ENCODE measurements at regions not wholly inside any gene's neighbourhood (a gene's known extent, or its start where the extent isn't known, plus 50 kb on each side); places are given as distances from the start of the nearest gene placed in this dataset.
"Not testable (repeated sequence)": the region's sequence is repeated elsewhere in the genome, so short reads cannot be mapped to it uniquely, and the experiment has no call there.

GRCh38 chr7:94146408-94146807, 142.3 kb upstream of the BET1 start:
- H3K4me3 ChIP-seq (ENCODE audit: low read depth in 1 of 2, low read length in 2 of 2): no peak overlapping the region
- no peaks in the 10 kb centered on the region for H3K4me1 ChIP-seq (ENCODE audit: insufficient read depth, low read length)
- H3K27ac ChIP-seq (ENCODE audit: low read depth, low read length): no peak overlapping the region
- H3K27me3 ChIP-seq (ENCODE audit: control insufficient read depth in 1 of 2, insufficient read depth in 2 of 2, low read length in 2 of 2): no peaks in the 10 kb centered on the region
- no peaks in the 10 kb centered on the region for H3K36me3 ChIP-seq (ENCODE audit: insufficient read depth, low read length)
- H3K9ac ChIP-seq (ENCODE audit: low read length): no peak overlapping the region
- H3K9me3 ChIP-seq (ENCODE audit: low read length): no peaks in the 10 kb centered on the region

DNA sequence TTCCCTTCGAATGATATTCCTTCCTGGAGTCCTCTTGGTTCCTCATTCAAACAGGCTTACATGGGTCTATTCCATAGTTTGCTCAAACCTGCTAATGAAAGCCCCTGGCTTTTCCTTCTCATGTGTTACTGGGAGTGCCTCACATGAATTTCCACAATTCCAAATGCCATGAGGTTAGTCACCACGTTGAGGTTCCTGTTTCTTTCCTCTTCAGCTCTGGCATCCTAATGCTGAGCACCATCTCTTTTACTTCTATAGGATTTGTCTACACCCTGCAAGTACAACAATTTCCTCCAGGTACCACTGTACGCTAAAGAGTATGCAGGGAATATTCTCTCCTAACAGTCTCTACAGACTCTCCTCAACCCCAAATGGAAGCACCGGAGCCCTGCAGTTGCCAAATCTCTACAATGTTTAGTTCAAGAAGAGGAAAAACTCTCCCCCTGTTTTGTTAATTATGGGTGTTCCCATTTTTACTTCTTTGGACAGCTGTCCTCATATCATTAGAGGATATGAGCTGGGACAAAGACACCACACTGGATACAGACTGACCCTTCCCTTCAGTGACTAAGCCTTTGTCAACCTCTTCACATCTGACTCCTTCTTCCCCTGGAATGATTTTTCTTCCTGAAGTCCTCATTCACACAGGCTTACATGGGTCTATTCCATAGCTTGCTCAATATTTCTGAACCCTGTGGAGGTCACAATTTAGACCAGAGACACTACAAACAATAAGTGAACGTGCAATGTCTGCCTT, 145.8 kb upstream of the BET1 start:
- no peaks in the 10 kb centered on the region for H3K36me3 ChIP-seq (ENCODE audit: insufficient read depth, low read length)
- no peak overlapping the region for H3K9ac ChIP-seq (ENCODE audit: low read length)
- H3K27me3 ChIP-seq (ENCODE audit: control insufficient read depth in 1 of 2, insufficient read depth in 2 of 2, low read length in 2 of 2): no peaks in the 10 kb centered on the region
- H3K27ac ChIP-seq (ENCODE audit: low read depth, low read length): no peak overlapping the region
- no peak overlapping the region for H3K4me3 ChIP-seq (ENCODE audit: low read depth in 1 of 2, low read length in 2 of 2)
- H3K9me3 ChIP-seq (ENCODE audit: low read length): no peaks in the 10 kb centered on the region
- no peaks in the 10 kb centered on the region for H3K4me1 ChIP-seq (ENCODE audit: insufficient read depth, low read length)

- Histone ChIP-seq H3K9ac (ENCODE audit: low read length) (no peak overlapping the region), H3K4me1 (ENCODE audit: insufficient read depth, low read length) (no peaks in the 10 kb centered on the region), H3K27me3 (ENCODE audit: control insufficient read depth in 1 of 2, insufficient read depth in 2 of 2, low read length in 2 of 2) (no peaks in the 10 kb centered on the region), H3K27ac (ENCODE audit: low read depth, low read length) (no peak overlapping the region), H3K9me3 (ENCODE audit: low read length) (no peaks in the 10 kb centered on the region), H3K4me3 (ENCODE audit: low read depth in 1 of 2, low read length in 2 of 2) (no peak overlapping the region), H3K36me3 (ENCODE audit: insufficient read depth, low read length) (no peaks in the 10 kb centered on the region)
These were observed 150.0 kb upstream of the BET1 start for GRCh38 chr7:94154182-94154581.

GRCh38 chr7:94154858-94155257, 150.7 kb upstream of the BET1 start:
- no peaks in the 10 kb centered on the region for H3K36me3 ChIP-seq (ENCODE audit: insufficient read depth, low read length)
- no peak overlapping the region for H3K27ac ChIP-seq (ENCODE audit: low read depth, low read length)
- H3K27me3 ChIP-seq (ENCODE audit: control insufficient read depth in 1 of 2, insufficient read depth in 2 of 2, low read length in 2 of 2): no peaks in the 10 kb centered on the region
- H3K9me3 ChIP-seq (ENCODE audit: low read length): no peaks in the 10 kb centered on the region
- H3K9ac ChIP-seq (ENCODE audit: low read length): no peak overlapping the region
- no peak overlapping the region for H3K4me3 ChIP-seq (ENCODE audit: low read depth in 1 of 2, low read length in 2 of 2)
- no peaks in the 10 kb centered on the region for H3K4me1 ChIP-seq (ENCODE audit: insufficient read depth, low read length)

- H3K36me3 ChIP-seq (ENCODE audit: insufficient read depth, low read length): not testable (repeated sequence)
These were observed 153.6 kb upstream of the BET1 start for GRCh38 chr7:94157659-94158306.

DNA sequence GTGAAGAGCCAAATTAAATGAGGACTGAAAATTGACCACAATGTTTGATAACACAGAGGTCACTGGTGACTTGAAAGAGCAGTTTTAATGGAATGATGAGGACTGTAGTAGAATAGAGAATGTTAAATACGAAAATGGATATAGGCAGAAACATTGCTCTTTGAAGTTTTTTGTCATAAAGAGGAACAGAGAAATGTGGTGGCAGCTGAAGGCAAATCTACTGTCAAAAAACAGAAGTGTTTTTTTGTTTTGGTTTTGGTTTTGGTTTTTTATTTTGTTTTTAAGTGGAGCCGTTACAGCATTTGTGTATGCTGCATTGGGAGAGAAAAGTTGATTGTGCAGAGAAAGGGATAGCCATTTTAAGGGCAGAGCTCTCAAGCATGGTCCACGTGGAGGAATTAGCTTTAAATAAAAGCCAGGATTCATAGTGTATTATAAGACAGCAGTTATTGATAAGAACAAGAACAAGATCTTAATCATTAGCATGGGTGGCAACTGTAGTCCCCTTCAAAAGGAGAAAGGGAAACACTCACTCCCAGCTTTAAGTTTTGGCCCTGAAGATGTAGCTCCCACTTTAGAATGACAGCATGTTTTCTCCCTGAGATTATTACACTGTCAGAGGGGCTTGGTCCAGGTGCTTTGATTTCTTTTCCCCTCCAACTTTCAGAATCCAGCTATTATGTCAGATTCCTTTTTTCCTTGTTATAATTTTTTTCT, 156.7 kb upstream of the BET1 start:
- no peaks in the 10 kb centered on the region for H3K4me1 ChIP-seq (ENCODE audit: insufficient read depth, low read length)
- no peaks in the 10 kb centered on the region for H3K27me3 ChIP-seq (ENCODE audit: control insufficient read depth in 1 of 2, insufficient read depth in 2 of 2, low read length in 2 of 2)
- H3K36me3 ChIP-seq (ENCODE audit: insufficient read depth, low read length): no peaks in the 10 kb centered on the region
- H3K9me3 ChIP-seq (ENCODE audit: low read length): no peaks in the 10 kb centered on the region
- no peak overlapping the region for H3K9ac ChIP-seq (ENCODE audit: low read length)
- no peak overlapping the region for H3K4me3 ChIP-seq (ENCODE audit: low read depth in 1 of 2, low read length in 2 of 2)
- no peak overlapping the region for H3K27ac ChIP-seq (ENCODE audit: low read depth, low read length)

More at GRCh38 chr7:94157659-94158306, 153.6 kb upstream of the BET1 start:
- H3K27me3 ChIP-seq (ENCODE audit: control insufficient read depth in 1 of 2, insufficient read depth in 2 of 2, low read length in 2 of 2); H3K9me3 ChIP-seq (ENCODE audit: low read length); H3K27ac ChIP-seq (ENCODE audit: low read depth, low read length); H3K4me3 ChIP-seq (ENCODE audit: low read depth in 1 of 2, low read length in 2 of 2); H3K4me1 ChIP-seq (ENCODE audit: insufficient read depth, low read length); H3K9ac ChIP-seq (ENCODE audit: low read length): not testable (repeated sequence)

DNA sequence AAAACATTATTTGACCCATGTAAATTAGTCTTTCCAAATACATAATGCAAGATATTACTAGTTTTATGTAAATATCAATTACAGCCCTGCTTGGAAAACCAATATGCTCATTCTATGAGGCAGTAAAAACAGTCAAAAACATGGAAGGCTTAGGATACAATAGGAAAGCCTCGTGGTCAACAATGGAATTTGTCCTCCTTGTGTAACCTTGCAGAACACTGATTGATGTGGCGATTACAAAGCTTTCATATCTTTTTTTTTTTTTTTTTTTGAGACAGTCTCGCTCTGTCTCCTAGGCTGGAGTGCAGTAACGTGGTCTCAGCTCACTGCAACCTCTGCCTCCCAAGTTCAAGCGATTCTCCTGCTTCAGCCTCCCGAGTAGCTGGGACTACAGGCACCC, 157.3 kb upstream of the BET1 start:
- no peaks in the 10 kb centered on the region for H3K27me3 ChIP-seq (ENCODE audit: control insufficient read depth in 1 of 2, insufficient read depth in 2 of 2, low read length in 2 of 2)
- H3K27ac ChIP-seq (ENCODE audit: low read depth, low read length): no peak overlapping the region
- H3K9ac ChIP-seq (ENCODE audit: low read length): no peak overlapping the region
- H3K4me1 ChIP-seq (ENCODE audit: insufficient read depth, low read length): no peaks in the 10 kb centered on the region
- no peak overlapping the region for H3K4me3 ChIP-seq (ENCODE audit: low read depth in 1 of 2, low read length in 2 of 2)
- no peaks in the 10 kb centered on the region for H3K36me3 ChIP-seq (ENCODE audit: insufficient read depth, low read length)
- H3K9me3 ChIP-seq (ENCODE audit: low read length): no peaks in the 10 kb centered on the region

DNA sequence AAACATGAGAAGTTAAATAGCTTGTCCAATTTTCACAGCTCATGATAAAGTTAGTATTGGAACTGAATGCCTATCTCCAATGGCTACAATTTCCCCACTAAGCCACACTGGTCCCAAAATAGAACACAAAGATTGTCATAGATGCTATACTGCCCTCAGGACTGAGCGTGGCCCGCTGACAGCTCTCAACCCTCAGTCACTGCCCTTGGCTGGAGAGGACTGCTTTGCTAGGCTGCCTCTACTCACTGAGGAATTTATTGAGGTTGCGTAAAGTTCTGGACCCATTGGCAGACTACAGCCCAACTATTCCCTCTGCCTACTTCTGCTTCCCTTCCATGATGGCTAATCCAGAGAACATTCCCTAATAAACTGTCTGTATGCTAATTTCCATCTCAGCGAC, 165.5 kb upstream of the BET1 start:
- Histone ChIP-seq H3K27me3 (ENCODE audit: control insufficient read depth in 1 of 2, insufficient read depth in 2 of 2, low read length in 2 of 2) (no peaks in the 10 kb centered on the region), H3K4me3 (ENCODE audit: low read depth in 1 of 2, low read length in 2 of 2) (no peak overlapping the region)

GRCh38 chr7:94170836-94171235, 166.7 kb upstream of the BET1 start:
- no peak overlapping the region for H3K9ac ChIP-seq (ENCODE audit: low read length)
- no peaks in the 10 kb centered on the region for H3K9me3 ChIP-seq (ENCODE audit: low read length)
- H3K4me1 ChIP-seq (ENCODE audit: insufficient read depth, low read length): no peaks in the 10 kb centered on the region
- no peaks in the 10 kb centered on the region for H3K36me3 ChIP-seq (ENCODE audit: insufficient read depth, low read length)
- no peaks in the 10 kb centered on the region for H3K27me3 ChIP-seq (ENCODE audit: control insufficient read depth in 1 of 2, insufficient read depth in 2 of 2, low read length in 2 of 2)
- H3K27ac ChIP-seq (ENCODE audit: low read depth, low read length): no peak overlapping the region
- no peak overlapping the region for H3K4me3 ChIP-seq (ENCODE audit: low read depth in 1 of 2, low read length in 2 of 2)

More for the DNA sequence above, 165.5 kb upstream of the BET1 start:
- Histone ChIP-seq H3K36me3 (ENCODE audit: insufficient read depth, low read length) (no peaks in the 10 kb centered on the region), H3K9me3 (ENCODE audit: low read length) (no peaks in the 10 kb centered on the region), H3K27ac (ENCODE audit: low read depth, low read length) (no peak overlapping the region), H3K4me1 (ENCODE audit: insufficient read depth, low read length) (no peaks in the 10 kb centered on the region), H3K9ac (ENCODE audit: low read length) (no peak overlapping the region)

- Histone ChIP-seq H3K27me3 (ENCODE audit: control insufficient read depth in 1 of 2, insufficient read depth in 2 of 2, low read length in 2 of 2) (no peaks in the 10 kb centered on the region), H3K9me3 (ENCODE audit: low read length) (no peaks in the 10 kb centered on the region), H3K4me1 (ENCODE audit: insufficient read depth, low read length) (no peaks in the 10 kb centered on the region), H3K4me3 (ENCODE audit: low read depth in 1 of 2, low read length in 2 of 2) (no peak overlapping the region), H3K9ac (ENCODE audit: low read length) (no peak overlapping the region), H3K36me3 (ENCODE audit: insufficient read depth, low read length) (no peaks in the 10 kb centered on the region), H3K27ac (ENCODE audit: low read depth, low read length) (no peak overlapping the region)
These were observed 169.3 kb upstream of the BET1 start for GRCh38 chr7:94173436-94173835.

DNA sequence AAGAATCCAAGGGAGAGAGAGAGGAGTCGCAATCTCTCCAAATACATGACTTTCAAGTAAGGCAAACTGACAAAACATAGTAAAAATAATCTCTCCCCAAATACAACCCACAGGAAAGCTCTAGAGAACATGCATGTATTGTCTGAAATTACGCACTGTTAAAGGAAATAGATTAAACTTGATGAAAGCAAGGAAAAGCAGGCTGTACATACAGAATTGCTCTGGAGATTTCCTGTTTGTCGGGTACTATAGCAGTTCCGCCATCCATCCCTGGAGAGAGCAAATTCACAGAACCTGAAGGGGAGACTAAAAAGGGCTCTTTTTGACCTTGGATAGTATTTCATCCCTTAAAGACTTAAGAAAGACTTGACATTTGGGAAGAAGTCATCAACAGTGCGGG, 170.2 kb upstream of the BET1 start:
- Histone ChIP-seq H3K9ac (ENCODE audit: low read length) (no peak overlapping the region), H3K27me3 (ENCODE audit: control insufficient read depth in 1 of 2, insufficient read depth in 2 of 2, low read length in 2 of 2) (no peaks in the 10 kb centered on the region), H3K27ac (ENCODE audit: low read depth, low read length) (no peak overlapping the region), H3K4me3 (ENCODE audit: low read depth in 1 of 2, low read length in 2 of 2) (no peak overlapping the region), H3K36me3 (ENCODE audit: insufficient read depth, low read length) (no peaks in the 10 kb centered on the region), H3K9me3 (ENCODE audit: low read length) (no peaks in the 10 kb centered on the region), H3K4me1 (ENCODE audit: insufficient read depth, low read length) (no peaks in the 10 kb centered on the region)
